ENCODE measurements at regions not wholly inside any gene's neighbourhood (a gene's known extent, or its start where the extent isn't known, plus 50 kb on each side); places are given as distances from the start of the nearest gene placed in this dataset.

DNA sequence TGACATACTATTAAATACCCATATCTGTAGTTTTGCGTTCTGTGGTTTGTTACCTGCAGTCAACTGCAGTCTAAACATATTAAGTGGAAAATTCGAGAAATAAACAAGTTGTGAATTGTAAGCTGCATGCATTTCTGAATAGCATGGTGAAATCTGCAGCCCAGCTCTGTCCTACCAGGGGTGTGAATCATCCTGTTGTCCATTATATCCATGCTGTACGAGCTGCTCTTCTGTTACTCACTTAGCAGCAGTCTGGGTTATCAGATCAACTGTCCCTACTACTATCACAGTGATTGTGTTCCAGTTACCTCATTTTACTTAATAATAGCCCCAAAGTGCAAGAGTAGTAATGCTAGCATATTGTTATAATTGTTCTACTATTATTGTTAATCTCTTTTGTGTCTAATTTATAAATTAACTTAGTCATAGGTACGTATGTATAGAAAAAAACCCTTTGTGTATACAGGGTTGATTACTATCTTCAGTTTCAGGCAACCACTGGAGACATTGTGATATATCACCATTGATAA lies 173.7 kb upstream of the FAT4 start:
- DNase-seq (ENCODE audit: low read depth, low spot score), result no peak

DNA sequence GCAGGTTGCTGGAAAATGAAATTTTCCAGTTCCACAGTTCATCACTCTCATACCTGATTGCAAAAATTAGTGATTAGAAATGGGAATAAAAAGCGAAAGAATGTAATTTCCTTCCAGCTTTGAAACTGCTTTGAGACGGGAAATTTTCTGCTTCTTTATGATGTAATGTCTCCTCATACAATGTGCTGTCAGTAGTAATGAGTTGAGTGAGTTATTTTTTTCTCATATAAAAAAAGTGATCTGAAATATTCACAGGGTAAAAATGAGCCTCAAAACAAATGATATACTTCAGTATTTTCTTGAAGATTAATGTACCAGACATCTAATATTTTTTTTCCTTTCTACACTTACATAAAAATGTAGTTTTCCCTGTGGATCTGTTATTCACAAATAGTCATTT lies 179.1 kb upstream of the FAT4 start:
- DNase-seq (ENCODE audit: low read depth, low spot score), result no peak

DNA sequence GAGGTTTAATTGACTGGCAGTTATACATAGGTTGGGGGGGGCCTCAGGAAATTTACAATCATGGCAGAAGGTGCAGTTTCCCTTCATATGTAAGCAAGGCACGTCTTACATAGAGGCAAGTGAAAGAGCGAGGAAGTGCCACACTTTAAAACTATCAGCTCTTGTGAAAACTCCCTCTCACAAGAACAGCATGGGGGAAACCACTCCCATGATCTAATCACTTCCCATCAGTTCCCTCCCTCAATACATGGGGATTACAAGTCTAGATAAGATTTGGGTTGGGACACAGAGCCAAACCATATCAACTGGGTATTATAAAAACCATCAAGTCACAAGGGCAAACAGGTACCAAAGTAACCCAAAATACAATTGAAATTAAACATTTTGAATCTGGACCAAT lies 182.0 kb upstream of the FAT4 start:
- no peak for DNase-seq (ENCODE audit: low read depth, low spot score)

DNA sequence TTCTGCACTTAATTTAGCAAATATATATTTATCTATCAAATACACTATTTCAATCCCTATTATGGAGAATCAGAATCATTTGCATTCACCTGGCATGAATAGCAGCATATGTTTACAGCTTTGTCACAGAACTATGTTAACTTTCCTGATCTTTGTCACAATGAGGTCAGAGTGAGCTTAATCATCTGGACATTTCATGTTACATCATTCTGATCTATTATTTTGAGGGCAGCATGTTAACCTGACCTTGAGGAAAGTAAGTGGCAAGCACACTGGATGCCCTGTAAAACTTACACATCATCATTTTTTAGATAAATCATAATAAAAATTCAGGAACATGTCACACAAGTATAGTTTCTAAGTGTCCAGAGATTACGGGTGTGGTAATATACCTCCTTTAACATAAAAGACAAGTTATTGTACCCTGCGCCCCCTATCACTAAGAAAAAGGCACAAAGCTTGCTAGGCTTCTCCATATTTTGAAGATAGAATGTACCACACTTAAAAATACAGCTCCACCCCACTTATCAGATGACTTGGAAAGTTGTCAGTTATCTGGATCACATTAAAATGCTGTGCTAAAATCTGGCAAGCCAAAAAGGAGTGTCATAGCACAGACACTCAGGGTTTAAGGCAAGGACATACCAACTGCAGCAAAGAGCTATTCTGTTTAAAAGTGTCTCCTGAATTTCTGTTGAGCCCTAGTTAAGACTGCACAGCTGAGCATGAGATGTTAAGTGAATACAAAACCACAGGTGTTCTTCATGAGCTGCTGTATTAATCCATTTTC lies 182.7 kb upstream of the FAT4 start:
- DNase-seq (ENCODE audit: low read depth, low spot score), result no peak

DNA sequence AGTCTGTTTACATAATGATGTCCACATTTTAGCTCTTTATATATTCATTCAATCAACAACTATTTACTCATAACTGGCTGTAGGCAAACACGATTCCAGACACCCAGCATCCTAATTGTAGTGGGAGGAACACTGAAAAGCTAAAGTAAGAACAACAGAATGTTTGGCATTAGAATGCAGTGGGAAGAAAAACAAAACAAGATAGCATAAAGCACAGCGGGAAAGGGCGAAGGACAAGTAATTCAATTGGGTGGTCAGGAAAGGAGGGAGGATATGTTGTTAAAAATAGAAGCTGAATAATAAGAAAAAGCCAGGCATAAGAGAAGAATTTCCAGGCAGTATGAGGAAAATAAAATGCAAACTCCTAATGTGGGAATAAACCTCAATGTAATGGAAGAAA lies 189.5 kb upstream of the FAT4 start:
- no peak for DNase-seq (ENCODE audit: low read depth, low spot score)

GRCh38 chr4:125123570-125124109 lies 191.1 kb upstream of the FAT4 start:
- no peak for DNase-seq (ENCODE audit: low read depth, low spot score)

GRCh38 chr4:125121581-125121980 lies 193.2 kb upstream of the FAT4 start:
- DNase-seq (ENCODE audit: low read depth, low spot score), result no peak

DNA sequence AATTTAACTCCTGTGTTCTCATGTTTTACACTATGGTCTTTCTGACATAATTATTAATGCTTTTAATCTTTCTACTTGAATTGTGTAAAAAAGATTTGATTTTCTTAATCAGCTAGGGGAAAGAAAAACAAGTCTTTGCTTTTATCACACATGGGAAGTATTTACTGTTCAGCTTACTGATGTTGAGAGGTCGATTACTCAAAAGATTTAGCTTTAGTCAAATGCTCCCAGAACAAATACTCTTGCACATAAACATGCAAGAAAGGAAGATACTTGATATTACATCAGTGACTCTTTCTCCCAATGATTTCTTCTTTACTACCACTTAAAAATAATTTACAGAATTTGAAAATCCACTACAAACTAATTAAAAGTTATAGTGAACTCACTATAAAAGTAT lies 198.3 kb upstream of the FAT4 start:
- DNase-seq (ENCODE audit: low read depth, low spot score), result no peak

DNA sequence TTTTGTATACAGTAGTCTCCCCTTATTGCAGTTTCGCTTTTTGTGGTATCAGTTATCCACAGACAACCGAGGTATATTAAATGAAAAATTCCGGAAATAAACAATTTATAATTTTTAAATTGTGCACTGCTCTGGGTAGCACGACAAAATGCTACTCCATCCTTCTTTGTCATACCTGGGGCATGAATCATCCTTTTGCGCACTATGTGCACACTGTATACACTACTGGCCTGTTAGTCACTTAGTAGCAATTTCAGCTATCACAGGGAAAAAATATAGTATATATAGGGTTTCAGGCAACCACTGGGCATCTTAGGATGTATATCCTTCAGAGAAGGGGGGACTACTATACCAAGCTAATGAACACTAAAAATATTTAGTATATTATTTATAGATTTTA lies 198.8 kb upstream of the FAT4 start:
- no peak for DNase-seq (ENCODE audit: low read depth, low spot score)

GRCh38 chr4:125115476-125115875 lies 199.3 kb upstream of the FAT4 start:
- no peak for DNase-seq (ENCODE audit: low read depth, low spot score)

DNA sequence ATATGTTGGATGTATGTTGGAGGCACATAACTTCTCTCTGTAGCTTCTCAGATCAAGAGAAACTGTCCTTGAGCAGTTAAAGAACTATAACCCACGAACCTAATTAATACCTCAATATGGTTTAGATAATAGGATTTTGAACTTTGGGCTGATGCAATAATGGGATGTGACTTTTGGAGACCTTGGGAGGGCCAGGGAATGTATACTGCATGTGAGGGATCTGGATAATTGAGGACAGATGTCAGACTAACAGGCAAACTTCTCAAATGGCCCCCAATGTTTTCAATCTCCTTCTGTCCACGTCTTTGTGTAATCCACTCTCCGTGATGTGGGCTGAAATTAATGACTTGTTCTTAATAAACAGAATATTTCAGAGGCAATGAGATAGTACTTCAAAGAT lies 202.2 kb upstream of the FAT4 start:
- DNase-seq (ENCODE audit: low read depth, low spot score), result no peak

- DNase-seq (ENCODE audit: low read depth, low spot score), result no peak
Observed at GRCh38 chr4:125111323-125111722, 203.4 kb upstream of the FAT4 start.

DNA sequence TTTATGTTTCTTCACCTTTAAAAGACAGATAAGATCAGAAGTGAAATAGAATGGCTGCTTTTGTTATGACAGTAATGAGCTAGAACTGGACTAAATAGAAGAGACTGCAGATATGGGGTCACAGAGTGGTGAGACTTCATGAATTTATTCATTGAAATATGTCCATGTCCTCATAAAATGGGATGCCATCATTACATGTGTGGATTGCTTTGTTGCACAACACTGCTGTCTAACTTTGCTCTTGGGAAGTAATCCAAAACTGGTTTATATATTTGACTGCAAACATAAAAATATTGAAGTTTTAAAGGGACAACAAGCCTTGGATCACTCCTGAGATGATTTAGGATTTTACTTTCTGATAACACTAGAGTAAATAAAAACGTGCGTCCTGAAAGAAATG lies 209.2 kb upstream of the FAT4 start:
- no peak for DNase-seq (ENCODE audit: low read depth, low spot score)

DNA sequence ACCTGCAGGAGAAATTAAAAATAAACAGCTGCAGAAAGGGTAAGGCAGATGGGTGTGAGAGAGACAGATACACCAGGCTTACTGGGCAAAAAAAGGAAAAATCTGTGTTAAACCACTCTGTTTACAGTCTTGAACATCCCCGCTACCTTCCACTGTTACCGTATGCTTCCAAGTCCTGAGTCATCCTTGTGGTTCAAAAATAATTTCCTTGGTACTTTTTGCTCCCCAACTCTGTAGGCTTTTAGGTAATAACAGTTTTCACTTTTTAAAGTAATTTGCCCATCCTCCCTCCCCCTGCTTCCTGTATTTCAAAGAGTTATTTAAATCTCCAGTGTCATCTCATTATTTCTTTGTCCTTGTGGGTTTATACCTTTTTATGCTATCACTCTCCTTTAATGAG lies 210.1 kb upstream of the FAT4 start:
- no peak for DNase-seq (ENCODE audit: low read depth, low spot score)

GRCh38 chr4:125101719-125102118 lies 213.0 kb upstream of the FAT4 start:
- DNase-seq (ENCODE audit: low read depth, low spot score), result no peak

GRCh38 chr4:125097729-125098128 lies 217.0 kb upstream of the FAT4 start:
- DNase-seq (ENCODE audit: low read depth, low spot score), result no peak

DNA sequence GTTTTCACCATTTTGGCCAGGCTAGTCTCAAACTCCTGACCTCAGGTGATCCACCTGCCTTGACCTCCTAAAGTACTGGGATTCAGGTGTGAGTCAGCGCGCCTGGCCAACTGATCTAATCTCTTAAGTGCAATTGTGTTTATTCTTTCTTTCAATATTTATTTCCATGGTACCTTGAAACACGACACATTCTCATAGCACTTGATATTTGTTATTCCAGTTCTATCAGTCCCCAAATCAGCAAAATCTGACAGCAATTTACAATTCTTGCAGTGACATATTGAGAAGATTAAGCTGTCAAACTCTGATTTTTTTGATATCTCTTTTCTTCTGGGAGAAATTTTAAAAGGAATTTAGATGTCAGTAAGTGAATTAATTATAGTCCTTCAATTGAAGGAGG lies 218.1 kb upstream of the FAT4 start:
- no peak for DNase-seq (ENCODE audit: low read depth, low spot score)

- no peak for DNase-seq (ENCODE audit: low read depth, low spot score)
Observed at GRCh38 chr4:125091541-125091940, 223.2 kb upstream of the FAT4 start.

DNA sequence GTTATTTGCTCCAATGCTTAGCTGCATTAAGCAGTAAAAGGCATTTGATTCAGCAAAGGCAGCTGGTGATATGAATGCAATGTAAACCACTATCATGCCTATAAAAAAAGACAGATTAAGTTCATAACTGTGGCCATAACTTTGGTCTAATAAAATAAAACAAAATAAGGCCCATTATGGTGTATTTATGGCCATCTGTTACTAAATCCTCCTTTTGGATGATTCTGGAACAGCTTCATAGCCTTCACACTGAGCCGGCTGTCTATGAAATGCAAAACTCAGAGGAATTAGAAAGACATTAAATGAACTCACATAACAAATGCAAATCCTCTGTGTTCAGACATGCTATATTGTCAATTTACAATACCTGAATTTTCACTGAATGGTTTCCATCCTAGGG lies 223.7 kb upstream of the FAT4 start:
- DNase-seq (ENCODE audit: low read depth, low spot score), result no peak

DNA sequence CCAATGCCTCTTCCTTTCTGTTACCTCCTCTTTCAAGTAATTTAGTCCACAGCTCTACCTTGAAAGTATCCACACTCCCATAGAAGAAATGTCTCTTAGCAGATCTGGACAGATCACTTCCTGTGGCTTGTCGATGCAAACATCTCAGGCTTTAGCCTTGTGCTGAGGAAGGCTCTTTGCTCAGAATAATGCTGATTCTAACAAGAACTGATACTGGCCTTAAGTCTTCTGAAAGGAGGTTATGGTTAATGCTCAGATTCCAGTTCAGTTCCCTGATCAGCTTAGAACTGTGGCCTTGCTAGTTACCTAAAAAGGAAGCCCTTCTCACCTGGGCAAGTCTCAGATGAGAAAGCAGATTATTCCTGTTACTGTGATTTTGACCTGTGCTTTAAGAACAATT lies 230.1 kb upstream of the FAT4 start:
- DNase-seq (ENCODE audit: low read depth, low spot score), result no peak

DNA sequence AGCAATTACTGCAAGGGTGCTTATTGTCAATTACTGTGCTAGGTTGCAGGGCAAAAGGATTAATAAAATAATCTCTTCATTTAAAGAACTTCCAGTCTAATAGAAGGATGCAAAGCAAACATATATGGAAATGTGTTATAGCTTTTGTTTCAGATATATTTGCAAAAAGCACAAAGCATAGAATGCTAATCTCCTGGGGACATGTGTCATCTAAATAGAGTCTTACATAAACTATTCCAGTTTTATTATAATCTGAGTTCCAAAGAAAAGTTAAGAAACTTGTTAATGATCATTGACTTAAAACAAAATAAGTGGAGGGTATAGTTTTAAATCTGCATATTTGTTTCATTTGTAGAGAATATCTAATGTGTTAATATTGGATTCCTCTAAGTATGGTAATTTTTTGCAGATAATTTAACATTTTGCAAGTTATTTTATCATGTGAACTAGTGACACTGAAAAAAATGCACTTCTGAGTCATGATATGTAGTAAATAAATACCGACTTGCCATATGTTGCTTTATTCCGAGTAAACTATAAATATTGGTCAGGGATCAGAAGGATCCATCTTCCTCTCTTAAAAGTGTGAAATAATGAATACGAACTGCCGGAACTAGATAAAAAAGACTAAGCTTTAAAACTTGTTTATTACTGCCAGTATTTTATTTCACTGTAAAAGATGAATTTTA lies 231.9 kb upstream of the FAT4 start:
- DNase-seq (ENCODE audit: low read depth, low spot score), result no peak

GRCh38 chr4:125072269-125072668 lies 242.5 kb upstream of the FAT4 start:
- no peak for DNase-seq (ENCODE audit: low read depth, low spot score)

DNA sequence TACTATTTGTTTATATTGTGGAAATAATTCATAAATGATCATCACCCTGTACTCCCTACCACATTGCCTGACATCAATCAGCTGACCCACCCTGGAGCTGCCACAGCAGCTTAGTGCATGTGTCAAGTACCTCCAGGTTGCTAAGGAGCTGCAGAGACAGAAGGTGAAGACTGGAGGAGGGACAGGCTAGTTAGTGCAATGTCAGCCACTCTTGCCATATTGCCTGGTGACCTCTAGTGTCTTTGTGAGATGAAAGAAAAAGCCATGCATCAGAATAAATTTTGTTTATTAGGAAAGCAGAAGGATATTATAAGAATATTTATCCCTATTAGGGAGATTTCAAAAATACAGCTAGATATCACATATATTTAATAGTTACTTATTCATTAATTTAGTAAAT lies 243.9 kb upstream of the FAT4 start:
- no peak for DNase-seq (ENCODE audit: low read depth, low spot score)

Measured in ELF-1 (cell line).